IPS DF 6.9 (cell line): ENCODE measurements at regions not wholly inside any gene's neighbourhood (a gene's known extent, or its start where the extent isn't known, plus 50 kb on each side); places are given as distances from the start of the nearest gene placed in this dataset.

Source experiments
- DNase-seq: peaks from one replicate; pipeline ENCODE4 v3.0.0-alpha.2; 2013; ENCODE audit warnings: low read depth, low spot score
- H3K27ac ChIP-seq: one replicate; pipeline ENCODE4 v1.5.1; 2013; ENCODE audit warnings: low read length, control low read depth
- H3K27me3 ChIP-seq: 2 replicates; pipeline ENCODE4 v1.6.1; 2013; ENCODE audit warnings: mild to moderate bottlenecking, low read length; ENCODE audit not compliant: control insufficient read depth, insufficient read depth
- H3K36me3 ChIP-seq: 2 replicates; pipeline ENCODE4 v1.6.1; 2013; ENCODE audit warnings: low read length; ENCODE audit not compliant: control insufficient read depth, insufficient read depth
- H3K4me1 ChIP-seq: 2 replicates; pipeline ENCODE4 v1.6.1; 2013; ENCODE audit warnings: low read length; ENCODE audit not compliant: control insufficient read depth, insufficient read depth
- H3K4me3 ChIP-seq: 2 replicates; pipeline ENCODE4 v1.5.1; 2013; ENCODE audit warnings: mild to moderate bottlenecking, low read length
- H3K9me3 ChIP-seq: 2 replicates; pipeline ENCODE4 v1.6.1; 2013; ENCODE audit warnings: low read length, inconsistent platforms; ENCODE audit not compliant: control insufficient read depth, insufficient read depth
- WGBS: extraction: QIAGEN DNeasy Blood & Tissue Kit; methylation state at CpG from one replicate; pipeline ENCODE4 v1.1.7; 2013; ENCODE audit warnings: mixed read lengths, missing lambda C conversion rate; ENCODE audit not compliant: insufficient read length, insufficient coverage; 5-methylcytosine and 5-hydroxymethylcytosine counted together

DNA sequence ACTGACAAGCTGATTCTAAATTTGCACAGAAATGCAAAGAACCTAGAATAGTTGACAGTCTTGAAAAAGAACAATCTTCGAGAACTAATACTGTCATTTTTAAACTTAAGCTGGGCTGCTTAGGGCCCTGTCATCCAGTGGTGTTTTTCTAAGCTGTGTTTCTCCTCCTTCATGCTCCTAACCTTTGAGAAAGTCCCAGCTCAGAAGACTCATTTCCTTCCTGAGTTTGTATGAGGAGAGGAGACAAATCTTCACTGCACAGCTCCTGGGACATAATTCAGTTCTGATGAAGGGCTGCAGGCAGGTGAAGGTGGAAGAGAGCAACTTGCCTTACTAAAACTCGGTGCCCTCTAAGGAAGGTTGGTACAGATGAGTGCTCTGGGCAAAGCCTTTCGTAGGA, 109.5 kb upstream of the ANKRD55 start:
- no CpG with 5 or more reads among the region's 3 CpGs for WGBS
- H3K27me3 ChIP-seq: no peaks in the 10 kb centered on the region
- H3K4me1 ChIP-seq: no peaks in the 10 kb centered on the region
- H3K4me3 ChIP-seq: no peak overlapping the region
- no peak overlapping the region for H3K27ac ChIP-seq
- H3K36me3 ChIP-seq: no peaks in the 10 kb centered on the region
- no peak for DNase-seq
- no peaks in the 10 kb centered on the region for H3K9me3 ChIP-seq

DNA sequence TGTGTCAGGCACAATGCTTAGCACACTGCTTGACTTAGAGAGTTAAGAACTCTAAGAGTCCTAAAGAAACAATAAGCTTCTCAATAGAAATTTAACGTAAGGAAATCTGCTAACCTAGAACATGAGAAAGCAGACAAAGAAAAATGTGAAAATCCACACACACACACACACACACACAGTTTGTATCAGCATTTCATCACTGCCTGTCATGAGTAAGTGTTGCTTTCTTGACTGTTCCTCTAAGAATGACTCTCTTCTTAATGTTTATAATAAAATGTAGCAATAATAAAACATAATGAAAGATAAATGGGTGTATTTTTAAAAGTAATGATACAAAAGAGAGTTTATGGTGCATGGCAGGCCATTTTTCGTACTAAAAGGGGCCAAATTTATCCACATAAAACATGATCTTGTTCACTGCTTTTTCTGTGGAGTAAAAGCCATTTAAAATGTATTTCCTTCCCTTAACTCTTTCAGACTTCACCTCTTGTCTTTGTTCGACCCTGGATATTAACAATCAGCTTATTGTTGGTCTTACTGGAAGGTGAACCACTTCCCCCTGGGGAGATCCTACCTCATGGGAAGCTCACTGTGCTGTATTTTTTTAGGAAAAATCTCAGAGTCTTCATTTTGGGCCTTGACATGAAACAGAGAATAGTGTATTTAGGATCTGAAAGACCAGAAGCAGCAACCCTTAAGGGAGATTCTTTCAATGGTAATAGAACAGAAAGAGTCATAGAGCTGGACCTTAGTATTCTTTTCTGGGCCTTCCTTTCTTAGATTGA, 107.3 kb upstream of the ANKRD55 start:
- Histone ChIP-seq H3K27me3 (no peaks in the 10 kb centered on the region), H3K4me1 (no peaks in the 10 kb centered on the region), H3K4me3 (no peak overlapping the region), H3K27ac (no peak overlapping the region), H3K36me3 (no peaks in the 10 kb centered on the region), H3K9me3 (no peaks in the 10 kb centered on the region)
- WGBS: no CpG with 5 or more reads among the region's 3 CpGs
- DNase-seq: no peak

DNA sequence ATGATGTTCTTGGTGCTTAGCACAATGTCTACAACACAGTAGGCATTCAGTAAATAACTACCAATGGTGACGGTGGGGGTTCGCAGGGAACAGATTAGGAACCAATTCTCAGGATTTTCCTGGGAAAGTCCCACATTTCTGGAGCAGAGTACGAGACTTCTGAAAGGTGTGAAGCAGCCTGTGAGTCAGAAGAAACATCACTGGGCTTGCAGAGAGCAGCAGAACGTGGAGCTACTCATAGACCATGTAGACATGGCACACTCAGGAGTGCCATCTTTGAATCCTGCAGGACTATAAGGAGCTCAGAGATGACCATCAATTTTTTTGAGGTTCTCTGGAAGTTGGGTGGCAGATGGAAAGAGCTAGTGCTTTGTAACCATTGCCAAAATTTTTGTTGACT, 106.6 kb upstream of the ANKRD55 start:
- WGBS: no CpG with 5 or more reads among the region's 4 CpGs
- no peaks in the 10 kb centered on the region for H3K4me1 ChIP-seq
- no peaks in the 10 kb centered on the region for H3K36me3 ChIP-seq
- no peaks in the 10 kb centered on the region for H3K27me3 ChIP-seq
- H3K4me3 ChIP-seq: no peak overlapping the region
- no peaks in the 10 kb centered on the region for H3K9me3 ChIP-seq
- no peak for DNase-seq
- no peak overlapping the region for H3K27ac ChIP-seq

DNA sequence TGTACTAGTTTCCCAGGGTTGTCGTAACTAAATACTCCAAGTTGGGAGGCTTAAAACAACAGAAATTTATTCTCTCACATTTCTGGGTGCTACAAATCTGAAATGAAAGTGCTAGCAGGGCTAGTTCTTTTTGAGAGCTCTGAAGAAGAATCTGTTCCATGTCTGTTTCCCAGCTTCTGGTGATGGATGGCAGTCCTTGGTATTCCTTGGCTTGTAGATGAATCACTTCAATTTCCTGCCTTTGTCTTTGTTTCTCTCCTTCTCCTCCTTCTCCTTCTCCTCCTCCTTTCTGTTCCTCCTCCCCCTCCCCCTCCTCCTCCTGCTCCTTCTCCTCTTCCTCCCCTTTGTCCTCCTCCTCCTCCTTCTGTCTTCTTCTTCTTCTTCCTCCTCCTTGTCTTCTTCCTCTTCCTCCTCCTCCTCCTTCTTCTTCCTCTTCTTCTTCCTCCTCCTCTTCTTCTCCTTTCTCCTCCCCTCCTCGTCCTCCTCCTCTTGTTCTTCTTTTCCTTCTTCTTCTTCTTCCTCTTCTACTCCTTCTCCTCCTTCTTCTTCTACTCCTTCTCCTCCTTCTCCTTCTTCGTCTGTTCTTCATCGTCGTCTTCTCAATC, 104.7 kb upstream of the ANKRD55 start:
- no peaks in the 10 kb centered on the region for H3K4me1 ChIP-seq
- H3K4me3 ChIP-seq: no peak overlapping the region
- H3K36me3 ChIP-seq: no peaks in the 10 kb centered on the region
- H3K27ac ChIP-seq: no peak overlapping the region
- H3K27me3 ChIP-seq: no peaks in the 10 kb centered on the region
- 100% methylated on average over 3 of the region's 5 CpGs for WGBS
- no peaks in the 10 kb centered on the region for H3K9me3 ChIP-seq
- no peak for DNase-seq

DNA sequence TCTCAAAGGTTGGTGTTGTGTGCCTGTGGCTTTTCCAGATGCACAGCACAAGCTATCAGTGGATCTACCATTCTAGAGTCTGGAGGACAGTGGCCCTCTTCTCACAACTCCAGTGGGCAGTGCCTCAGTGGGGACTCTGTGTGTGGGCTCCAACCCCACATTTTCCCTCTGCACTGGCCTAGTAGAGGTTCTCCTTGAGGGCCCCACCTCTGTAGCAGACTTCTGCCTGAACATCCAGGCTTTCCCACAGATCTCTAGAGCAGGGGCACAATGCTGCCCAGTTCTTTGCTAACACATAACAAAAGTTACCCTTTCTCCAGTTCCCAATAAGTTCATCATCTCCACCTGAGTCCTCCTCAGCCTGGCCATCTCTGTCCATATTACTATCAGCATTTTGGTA, 102.1 kb upstream of the ANKRD55 start:
- no peaks in the 10 kb centered on the region for H3K9me3 ChIP-seq
- H3K4me3 ChIP-seq: no peak overlapping the region
- no peak for DNase-seq

DNA sequence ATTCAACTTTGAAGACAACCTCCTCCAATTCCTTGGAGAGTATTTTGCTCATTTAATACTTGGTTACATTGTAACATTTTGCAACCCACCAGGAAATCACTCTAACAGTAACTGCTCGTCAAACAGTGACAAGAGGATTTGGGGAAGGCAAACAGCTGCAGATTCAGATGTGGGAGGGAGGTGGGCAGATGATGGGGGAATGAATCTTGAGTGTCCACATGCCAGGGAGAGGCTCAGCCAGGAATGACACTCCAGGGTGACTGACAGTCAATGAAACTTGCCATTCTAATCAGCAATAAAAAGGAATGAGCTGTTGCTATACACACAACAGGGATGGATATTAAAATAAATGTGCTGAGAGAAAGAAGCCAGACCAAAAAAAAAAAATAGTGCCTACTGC, 97.7 kb upstream of the ANKRD55 start:
- H3K9me3 ChIP-seq: no peaks in the 10 kb centered on the region
- no peaks in the 10 kb centered on the region for H3K4me1 ChIP-seq
- H3K36me3 ChIP-seq: no peaks in the 10 kb centered on the region
- no peak for DNase-seq
- no CpG with 5 or more reads among the region's 1 CpG for WGBS
- H3K27ac ChIP-seq: no peak overlapping the region
- H3K27me3 ChIP-seq: no peaks in the 10 kb centered on the region
- no peak overlapping the region for H3K4me3 ChIP-seq

More for the DNA sequence above, 102.1 kb upstream of the ANKRD55 start:
- no peak overlapping the region for H3K27ac ChIP-seq
- H3K4me1 ChIP-seq: no peaks in the 10 kb centered on the region
- no peaks in the 10 kb centered on the region for H3K27me3 ChIP-seq
- no peaks in the 10 kb centered on the region for H3K36me3 ChIP-seq

DNA sequence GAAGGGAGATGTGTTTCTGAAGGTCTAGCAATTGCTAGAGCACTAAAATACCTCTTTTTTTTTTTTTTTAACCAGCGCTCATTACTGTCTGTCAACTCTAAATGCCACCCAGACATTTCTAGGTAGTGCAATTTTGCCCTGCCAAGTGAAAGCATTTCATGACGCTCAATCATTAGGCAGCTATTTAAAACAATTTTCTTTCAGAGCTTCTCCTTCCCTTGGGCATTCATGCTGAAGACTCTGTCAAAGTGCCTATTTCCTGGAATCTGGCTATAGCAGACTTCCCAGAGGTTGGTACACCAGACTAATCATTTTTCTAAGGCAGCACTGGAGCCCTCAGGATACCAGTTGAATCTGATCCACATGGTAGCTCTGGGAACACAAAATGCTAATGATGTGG, 97.0 kb upstream of the ANKRD55 start:
- no peak overlapping the region for H3K4me3 ChIP-seq
- H3K4me1 ChIP-seq: no peaks in the 10 kb centered on the region
- no peak for DNase-seq
- H3K36me3 ChIP-seq: no peaks in the 10 kb centered on the region
- WGBS: no CpG with 5 or more reads among the region's 2 CpGs
- H3K9me3 ChIP-seq: no peaks in the 10 kb centered on the region
- no peaks in the 10 kb centered on the region for H3K27me3 ChIP-seq
- H3K27ac ChIP-seq: no peak overlapping the region

DNA sequence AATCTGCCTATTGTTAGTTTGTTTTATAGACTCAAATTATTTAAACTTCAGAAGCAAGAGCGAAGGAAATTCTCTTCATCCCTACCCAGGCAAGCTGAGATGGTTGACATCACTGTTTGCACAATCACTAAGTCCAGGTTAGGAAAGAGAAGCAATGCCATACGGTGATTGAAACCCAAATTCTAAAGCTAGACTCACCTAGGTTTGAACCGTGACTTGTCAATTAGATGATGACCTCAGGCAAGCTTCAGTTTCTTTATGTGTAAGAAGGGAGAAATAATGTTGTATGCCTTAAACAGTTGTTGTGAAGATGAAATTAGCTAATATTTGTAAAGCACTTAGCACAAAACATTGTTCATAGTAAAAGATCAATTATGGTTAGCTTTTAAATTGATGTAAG, 96.5 kb upstream of the ANKRD55 start:
- DNase-seq: no peak
- no peak overlapping the region for H3K4me3 ChIP-seq
- H3K27ac ChIP-seq: no peak overlapping the region
- no CpG with 5 or more reads among the region's 3 CpGs for WGBS
- H3K4me1 ChIP-seq: no peaks in the 10 kb centered on the region
- H3K36me3 ChIP-seq: no peaks in the 10 kb centered on the region
- no peaks in the 10 kb centered on the region for H3K27me3 ChIP-seq
- H3K9me3 ChIP-seq: no peaks in the 10 kb centered on the region

DNA sequence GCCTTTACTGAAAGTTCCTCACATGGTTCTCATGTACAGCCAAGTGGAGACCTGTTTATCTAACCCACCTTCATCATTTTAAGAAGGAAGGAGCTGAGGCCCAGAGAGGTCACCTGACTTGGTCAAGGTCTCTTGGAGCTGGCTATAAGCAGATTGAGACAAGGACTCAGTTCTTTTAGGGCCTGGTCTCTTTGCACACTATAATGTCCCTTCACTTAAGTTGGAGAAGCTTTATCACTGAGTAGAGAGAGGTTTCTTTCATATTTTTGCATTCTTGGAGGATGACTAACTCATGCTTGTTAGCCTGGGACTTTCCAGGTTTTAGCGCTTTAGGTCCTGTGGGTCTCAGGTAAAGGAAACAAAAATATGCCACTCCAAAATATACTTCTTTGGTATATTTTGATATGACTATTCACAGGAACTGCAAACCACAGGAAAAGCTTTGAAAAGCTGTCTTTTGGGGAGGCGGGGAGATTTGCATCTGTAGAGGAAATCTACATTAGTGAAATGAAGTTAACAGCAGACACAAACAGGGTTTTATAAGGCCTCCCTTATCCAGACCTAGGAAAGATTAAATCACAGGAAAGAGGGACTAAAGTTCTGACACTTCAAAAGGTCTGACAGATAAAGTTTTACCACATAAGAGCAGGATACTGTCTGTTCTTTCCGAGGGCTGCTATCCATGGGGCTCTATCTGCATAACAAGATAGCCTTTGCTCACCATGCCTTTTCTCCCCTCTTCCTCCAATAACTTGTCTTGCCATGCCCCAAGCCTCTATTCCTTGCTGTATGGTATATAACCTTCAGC, 95.8 kb upstream of the ANKRD55 start:
- no peaks in the 10 kb centered on the region for H3K4me1 ChIP-seq
- no peak overlapping the region for H3K27ac ChIP-seq
- H3K27me3 ChIP-seq: no peaks in the 10 kb centered on the region
- no CpG with 5 or more reads among the region's 3 CpGs for WGBS
- no peak for DNase-seq
- no peak overlapping the region for H3K4me3 ChIP-seq
- H3K9me3 ChIP-seq: no peaks in the 10 kb centered on the region
- H3K36me3 ChIP-seq: no peaks in the 10 kb centered on the region

DNA sequence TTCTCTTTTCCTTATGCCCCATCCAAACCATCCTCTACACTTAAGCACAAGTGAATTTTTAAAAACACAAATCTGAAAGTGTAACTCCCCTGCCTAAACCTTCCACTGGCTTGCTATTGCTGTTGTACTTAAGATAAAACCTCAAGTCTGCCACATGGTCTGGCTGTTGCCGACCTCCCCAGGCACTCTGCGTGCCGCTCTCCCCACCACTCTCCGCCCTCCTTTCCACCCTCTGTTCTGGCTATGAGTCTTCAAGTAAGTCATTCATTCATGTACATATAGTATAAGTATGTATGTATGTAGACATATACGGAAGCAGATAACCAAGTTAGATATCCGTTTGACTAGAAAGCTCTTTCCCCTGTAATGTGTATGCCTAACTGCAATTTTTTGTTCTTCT, 94.7 kb upstream of the ANKRD55 start:
- no peaks in the 10 kb centered on the region for H3K36me3 ChIP-seq
- no peak overlapping the region for H3K4me3 ChIP-seq
- H3K9me3 ChIP-seq: no peaks in the 10 kb centered on the region
- WGBS: no CpG with 5 or more reads among the region's 6 CpGs
- no peak overlapping the region for H3K27ac ChIP-seq
- H3K4me1 ChIP-seq: no peaks in the 10 kb centered on the region
- no peaks in the 10 kb centered on the region for H3K27me3 ChIP-seq
- no peak for DNase-seq
